Left lung (tissue), 4 donors: ENCODE measurements at regions not wholly inside any gene's neighbourhood (a gene's known extent, or its start where the extent isn't known, plus 50 kb on each side); places are given as distances from the start of the nearest gene placed in this dataset.

Experiments used
- ATAC-seq: fragments of 200-7000 bp; cut with Tn5 transposase; one replicate; pipeline ENCODE4 v1.9.1; 2020; ENCODE audit warnings: moderate library complexity
- DNase-seq, 4 donors: peaks; one replicate each; pipeline ENCODE4 v3.0.0-alpha.2; 2013 to 2020
- H3K27ac ChIP-seq, 2 donors: fragments of 200-600 bp; sonication (generic) in 1 of 2; one replicate each; pipeline versions ENCODE4 v1.5.0 to v1.8.0; 2020 to 2021
- H3K27me3 ChIP-seq, 2 donors: fragments of 200-600 bp; sonication (generic) in 1 of 2; one replicate each; pipeline versions ENCODE4 v1.5.0 to v1.8.0; 2020 to 2021
- H3K36me3 ChIP-seq, 2 donors: fragments of 200-600 bp; sonication (generic) in 1 of 2; one replicate each; pipeline versions ENCODE4 v1.5.0 to v1.8.0; 2020 to 2021
- H3K4me1 ChIP-seq, 2 donors: fragments of 200-600 bp; one replicate each; pipeline ENCODE4 v1.8.0; 2021
- H3K4me3 ChIP-seq, 2 donors: fragments of 200-600 bp; sonication (generic) in 1 of 2; one replicate each; pipeline versions ENCODE4 v1.5.0 to v1.8.0; 2020 to 2021; ENCODE audit warnings: mild to moderate bottlenecking in 1 of 2
- H3K9me3 ChIP-seq, 2 donors: fragments of 200-600 bp; sonication (generic) in 1 of 2; one replicate each; pipeline versions ENCODE4 v1.5.0 to v1.8.0; 2020 to 2021
- intact Hi-C, 2 donors: fragments of 100-400 bp; cut with DNase I; formaldehyde crosslinking; loops; one replicate each; pipeline versions ENCODE4 v1.11.2 to v1.14.2; 2022
- TF ChIP-seq, protein P1 (sequence below), 2 donors: fragments of 200-600 bp; sonication (generic) in 1 of 2; IDR thresholded peaks; one replicate each; pipeline versions ENCODE4 v1.5.0 to v1.8.0; 2021; ENCODE audit warnings: antibody characterized with exemption in 2 of 2
- donor health status: DM: no; HTN: yes; CAD: no.
- donor health status: DM: no; HTN: no; CAD: no.

DNA sequence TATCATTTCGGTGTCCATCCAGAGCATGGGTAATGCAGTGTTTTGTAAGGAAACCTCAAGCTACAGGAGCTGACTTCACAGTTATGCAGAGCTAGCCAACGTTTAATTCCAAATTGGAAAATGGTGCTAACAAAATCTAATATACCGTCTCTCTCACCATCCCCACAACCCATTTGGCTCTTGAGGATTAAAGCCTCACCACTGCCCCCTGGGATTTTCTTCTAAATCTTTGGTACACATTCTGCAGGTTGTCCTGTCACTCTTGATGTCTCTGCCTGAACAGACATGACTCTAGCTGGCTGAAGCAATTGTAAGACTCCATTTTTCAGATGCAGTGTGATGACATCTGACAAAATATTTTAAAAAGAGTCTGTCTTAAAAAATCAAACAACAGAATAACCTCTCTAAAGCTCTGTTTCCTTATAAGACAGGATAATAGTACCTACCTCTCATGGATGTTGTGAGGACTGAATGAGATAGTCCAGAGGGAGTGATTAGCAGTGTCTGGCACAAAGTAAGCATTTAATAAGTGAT is 451.8 kb downstream of the SUCLA2 start:
- TF ChIP-seq, protein P1, sequence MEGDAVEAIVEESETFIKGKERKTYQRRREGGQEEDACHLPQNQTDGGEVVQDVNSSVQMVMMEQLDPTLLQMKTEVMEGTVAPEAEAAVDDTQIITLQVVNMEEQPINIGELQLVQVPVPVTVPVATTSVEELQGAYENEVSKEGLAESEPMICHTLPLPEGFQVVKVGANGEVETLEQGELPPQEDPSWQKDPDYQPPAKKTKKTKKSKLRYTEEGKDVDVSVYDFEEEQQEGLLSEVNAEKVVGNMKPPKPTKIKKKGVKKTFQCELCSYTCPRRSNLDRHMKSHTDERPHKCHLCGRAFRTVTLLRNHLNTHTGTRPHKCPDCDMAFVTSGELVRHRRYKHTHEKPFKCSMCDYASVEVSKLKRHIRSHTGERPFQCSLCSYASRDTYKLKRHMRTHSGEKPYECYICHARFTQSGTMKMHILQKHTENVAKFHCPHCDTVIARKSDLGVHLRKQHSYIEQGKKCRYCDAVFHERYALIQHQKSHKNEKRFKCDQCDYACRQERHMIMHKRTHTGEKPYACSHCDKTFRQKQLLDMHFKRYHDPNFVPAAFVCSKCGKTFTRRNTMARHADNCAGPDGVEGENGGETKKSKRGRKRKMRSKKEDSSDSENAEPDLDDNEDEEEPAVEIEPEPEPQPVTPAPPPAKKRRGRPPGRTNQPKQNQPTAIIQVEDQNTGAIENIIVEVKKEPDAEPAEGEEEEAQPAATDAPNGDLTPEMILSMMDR (IDR thresholded peaks at IDR 0.05): no peak
- intact Hi-C loops: no loop called here

DNA sequence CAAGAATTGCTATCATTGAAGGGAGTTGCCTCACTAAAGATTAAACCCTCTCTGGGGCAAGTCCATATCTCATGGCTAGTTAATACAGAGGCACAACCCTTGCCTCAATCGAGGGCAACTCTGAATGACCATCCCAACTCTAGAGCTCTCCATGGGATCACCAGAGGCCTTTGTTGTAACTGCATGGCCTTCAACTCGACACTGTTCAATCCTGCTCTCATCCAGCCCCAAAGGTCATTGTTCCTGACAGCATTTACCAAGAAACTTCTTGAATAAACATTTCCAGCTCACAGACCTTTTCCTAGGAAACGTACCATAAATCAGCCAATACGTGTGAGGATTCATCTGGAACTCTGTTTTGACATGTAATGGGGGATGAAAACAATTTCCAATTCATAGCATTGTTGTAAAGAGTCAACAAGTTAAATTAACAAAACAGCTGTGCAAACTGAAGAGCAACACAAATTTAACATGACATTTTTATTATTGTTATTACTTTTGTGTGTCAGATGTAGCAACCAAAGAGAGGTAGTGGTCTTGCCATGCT is 452.7 kb downstream of the SUCLA2 start:
- intact Hi-C loops: no loop called here
- Histone ChIP-seq H3K4me3 (no peak overlapping the region), H3K27me3 (no peaks in the 10 kb centered on the region), H3K9me3 (no peaks in the 10 kb centered on the region), H3K36me3 (no peaks in the 10 kb centered on the region), H3K27ac (no peak overlapping the region), H3K4me1 (no peaks in the 10 kb centered on the region)
- ATAC-seq: no peak
- no peak for DNase-seq
- TF ChIP-seq, protein P1 (IDR thresholded peaks at IDR 0.05): no peak

More for the DNA sequence above, 451.8 kb downstream of the SUCLA2 start:
- no peak overlapping the region for H3K4me3 ChIP-seq
- no peak overlapping the region for H3K27ac ChIP-seq
- no peak for ATAC-seq
- no peaks in the 10 kb centered on the region for H3K36me3 ChIP-seq
- H3K27me3 ChIP-seq: no peaks in the 10 kb centered on the region
- DNase-seq: no peak
- H3K4me1 ChIP-seq: no peaks in the 10 kb centered on the region
- H3K9me3 ChIP-seq: no peaks in the 10 kb centered on the region

DNA sequence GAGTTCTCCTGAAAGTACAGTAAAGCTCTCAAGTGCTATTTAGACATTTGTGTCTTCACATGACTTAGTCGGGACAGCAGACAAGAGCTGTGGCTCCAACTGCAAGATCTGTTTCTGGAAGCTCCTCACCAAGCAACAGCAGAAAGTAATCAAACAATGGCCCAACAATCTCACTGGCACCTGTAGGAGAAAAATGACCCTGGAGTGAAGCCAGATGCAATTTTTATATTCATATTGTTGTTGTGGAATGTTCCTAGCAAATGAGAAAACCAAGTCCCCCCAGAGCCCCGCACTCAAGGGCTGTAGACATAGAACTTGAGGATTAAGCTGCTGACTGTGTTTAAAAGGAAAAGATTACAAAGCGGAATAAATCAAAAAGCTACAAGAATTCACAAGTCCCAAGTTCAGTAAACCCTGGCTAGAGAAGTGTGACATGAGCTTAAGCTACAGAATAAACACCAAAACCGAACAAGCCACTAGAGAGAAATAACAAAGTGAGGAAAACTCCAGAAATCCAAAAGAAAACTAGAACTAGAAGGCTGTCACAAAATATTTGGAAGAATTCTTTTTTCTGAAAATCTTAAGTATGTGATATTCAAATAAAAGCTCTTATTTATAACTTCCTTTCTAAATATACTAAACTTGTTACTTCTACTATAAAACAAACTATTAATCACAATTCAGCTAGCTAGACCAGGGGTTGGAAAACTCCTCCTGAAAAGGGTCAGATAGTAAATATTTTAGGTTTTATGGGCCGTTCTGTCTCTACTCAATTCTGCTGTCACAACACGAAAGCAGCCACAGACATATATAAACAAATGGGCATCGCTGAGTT is 454.5 kb downstream of the SUCLA2 start:
- intact Hi-C loops: no loop called here
- H3K27ac ChIP-seq: no peak overlapping the region
- H3K36me3 ChIP-seq: no peaks in the 10 kb centered on the region
- ATAC-seq: no peak
- H3K27me3 ChIP-seq: no peaks in the 10 kb centered on the region
- H3K9me3 ChIP-seq: no peaks in the 10 kb centered on the region
- no peak overlapping the region for H3K4me3 ChIP-seq
- peak in 1 of 4 donors; percentile 5 for DNase-seq
- TF ChIP-seq, protein P1 (IDR thresholded peaks at IDR 0.05): no peak
- no peaks in the 10 kb centered on the region for H3K4me1 ChIP-seq

DNA sequence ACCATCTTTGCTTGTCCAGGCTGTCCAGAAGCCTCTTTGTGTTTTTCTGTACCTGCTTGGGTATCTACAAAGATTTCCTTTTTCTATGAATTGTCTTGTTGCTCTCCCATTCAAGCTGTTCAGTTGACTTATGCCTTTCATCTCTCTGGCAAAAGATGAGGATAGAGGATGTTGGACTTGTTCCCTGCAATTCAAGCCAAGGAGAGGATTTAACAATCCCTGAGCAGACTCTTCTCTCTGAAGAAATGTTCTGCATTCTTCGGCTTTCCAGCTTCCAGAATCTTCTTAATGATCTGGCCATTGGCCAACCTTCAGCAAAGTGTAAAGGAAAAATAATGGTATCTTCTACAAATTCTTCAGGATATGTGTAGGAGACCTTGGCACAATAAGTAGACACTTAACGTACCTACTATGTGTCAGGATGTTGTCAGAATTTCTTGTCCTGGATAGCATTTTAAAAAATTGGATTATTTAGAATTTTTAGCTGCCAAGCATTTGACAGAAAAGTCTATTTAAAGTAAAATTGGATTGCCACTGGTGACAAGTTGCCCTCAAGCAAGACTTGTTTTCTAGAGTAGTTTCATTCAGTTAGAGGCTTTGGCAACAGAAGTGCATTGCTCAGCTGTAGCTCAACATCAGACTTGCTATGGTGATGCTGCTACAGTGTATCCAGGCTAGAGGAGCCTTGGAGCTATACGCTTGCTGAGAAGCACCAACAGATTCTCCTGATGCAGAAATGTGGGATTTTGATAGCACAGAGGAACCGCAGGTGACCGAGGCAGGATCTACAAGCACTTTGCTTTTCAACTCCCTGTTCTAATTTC is 455.7 kb downstream of the SUCLA2 start:
- TF ChIP-seq, protein P1 (IDR thresholded peaks at IDR 0.05): no peak
- Histone ChIP-seq H3K27ac (no peak overlapping the region), H3K9me3 (no peaks in the 10 kb centered on the region), H3K4me1 (no peaks in the 10 kb centered on the region), H3K27me3 (no peaks in the 10 kb centered on the region), H3K36me3 (no peaks in the 10 kb centered on the region), H3K4me3 (no peak overlapping the region)
- DNase-seq (peak in 1 of 4 donors; percentile 7), ATAC-seq (peak; percentile 47)
- intact Hi-C loops: no loop called here
